ENCODE measurements at regions not wholly inside any gene's neighbourhood (a gene's known extent, or its start where the extent isn't known, plus 50 kb on each side); places are given as distances from the start of the nearest gene placed in this dataset.

- TF ChIP-seq ZBTB11 (CRISPR knock-in tag; IDR thresholded peaks at IDR 0.05): no peak
- TF ChIP-seq ZBTB33 (IDR thresholded peaks at IDR 0.05): no peak
- TF ChIP-seq MLLT1 (IDR thresholded peaks at IDR 0.05): no peak
These were observed 182.4 kb downstream of the TLR4 start (continued) for GRCh38 chr9:117886616-117887015.

- RAD21 ChIA-PET (ENCODE audit: unreplicated experiment): no interaction called here
- no peak for FAIRE-seq
- Histone ChIP-seq H3K9ac (ENCODE audit: control insufficient read depth, insufficient read depth, low read length) (no peak overlapping the region), H3K27ac (ENCODE audit: control insufficient read depth, insufficient read depth) (no peak overlapping the region), H3K4me3 (no peak overlapping the region), H3K27me3 (replicated peaks in 1 of 2; ENCODE audit: control insufficient read depth in 2 of 2, insufficient read depth in 2 of 2, low read length in 1 of 2) (no peaks in the 10 kb centered on the region), H3K36me3 (ENCODE audit: control insufficient read depth in 2 of 2, insufficient read depth in 2 of 2, low read length in 1 of 2) (no peaks in the 10 kb centered on the region), H2AFZ (ENCODE audit: control insufficient read depth, low read depth, low read length) (no peak overlapping the region), H3K9me3 (replicated peaks; ENCODE audit: control insufficient read depth, insufficient read depth, low read length) (no peaks in the 10 kb centered on the region), H3K4me1 (ENCODE audit: control insufficient read depth, insufficient read depth, low read length) (no peaks in the 10 kb centered on the region), H3K4me2 (ENCODE audit: control insufficient read depth, insufficient read depth) (no peak overlapping the region), H3K79me2 (ENCODE audit: control insufficient read depth, insufficient read depth, low read length) (no peaks in the 10 kb centered on the region), H4K20me1 (ENCODE audit: control insufficient read depth, insufficient read depth) (no peaks in the 10 kb centered on the region)
- no peak for DNase-seq (ENCODE audit: low read depth, low spot score)
- no peak for ATAC-seq
- in situ Hi-C loops (cut with MboI): no loop called here
- BruUV-seq (replicated peaks): no TSS peak
- SMC1A ChIA-PET (ENCODE audit: uncharacterized antibody, unreplicated experiment): no interaction called here
- POLR2A ChIA-PET: no interaction called here
- WGBS (ENCODE audit: insufficient coverage, insufficient replicate concordance, low lambda C conversion rate, missing lambda C conversion rate): 24% methylated on average over 2 of the region's 2 CpGs
- intact Hi-C loops (cut with micrococcal nuclease; ENCODE audit: unreplicated experiment): no loop called here
- CTCF ChIA-PET: no interaction called here
- no peak for TF ChIP-seq ZSCAN29 (IDR thresholded peaks at IDR 0.05)
- no peak for TF ChIP-seq EZH2 (IDR thresholded peaks at IDR 0.05; ENCODE audit: borderline replicate concordance, control insufficient read depth, low read depth, low read length)
- TF ChIP-seq YBX1 (IDR thresholded peaks at IDR 0.05): no peak
- no peak for TF ChIP-seq SMARCA5 (IDR thresholded peaks at IDR 0.05)
- no peak for TF ChIP-seq ESRRA (IDR thresholded peaks at IDR 0.05; ENCODE audit: low read length)
- TF ChIP-seq CREM (IDR thresholded peaks at IDR 0.05; ENCODE audit: low read depth): no peak
- no peak for TF ChIP-seq FOXM1 (IDR thresholded peaks at IDR 0.05; ENCODE audit: low read depth, low read length)
- no peak for TF ChIP-seq NFYB (IDR thresholded peaks at IDR 0.05; ENCODE audit: insufficient read depth, low read depth, low read length)
- TF ChIP-seq KLF5 (IDR thresholded peaks at IDR 0.05; ENCODE audit: partially characterized antibody): no peak
- TF ChIP-seq USF2 (IDR thresholded peaks at IDR 0.05; ENCODE audit: borderline replicate concordance, low read depth, low read length): no peak
- TF ChIP-seq NR2C2 (IDR thresholded peaks at IDR 0.05; ENCODE audit: borderline replicate concordance, control insufficient read depth, insufficient read length, low read depth): no peak
- no peak for TF ChIP-seq HCFC1 (IDR thresholded peaks at IDR 0.05; ENCODE audit: low read length)
- no peak for TF ChIP-seq NRF1 (conservative IDR thresholded peaks at IDR 0.05; ENCODE audit: low read depth, low read length)
- no peak for TF ChIP-seq ZBED1 (IDR thresholded peaks at IDR 0.05; ENCODE audit: borderline replicate concordance)
These were observed 183.2 kb downstream of the TLR4 start for GRCh38 chr9:117887383-117887782.

Data from GM12878 (cell line).